Smooth muscle cell of the brain vasculature (primary cell): ENCODE measurements at regions not wholly inside any gene's neighbourhood (a gene's known extent, or its start where the extent isn't known, plus 50 kb on each side); places are given as distances from the start of the nearest gene placed in this dataset.

Experiments
- DNase-seq: peaks from one replicate; pipeline ENCODE4 v3.0.0-alpha.2; 2012; ENCODE audit warnings: low read depth, low spot score

DNA sequence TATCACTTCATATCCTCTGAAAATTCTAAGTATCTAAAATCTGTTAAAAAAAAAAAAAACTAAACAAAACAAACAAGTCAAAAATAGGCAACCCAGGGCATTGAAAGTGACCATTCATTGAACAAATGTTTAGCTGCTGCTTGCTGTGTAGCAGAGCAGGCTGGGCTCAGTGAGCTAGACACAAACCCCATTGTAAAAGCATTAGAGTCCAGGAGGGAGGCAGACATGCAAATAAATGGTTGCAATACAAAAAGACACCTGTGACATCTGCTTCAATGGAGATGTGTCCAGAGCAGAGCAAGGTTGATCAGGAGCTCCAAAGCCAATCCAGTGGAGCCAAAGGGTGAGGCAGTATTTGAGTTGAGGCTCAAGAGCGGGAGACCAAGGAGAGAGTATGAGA is 267.3 kb upstream of the GATB start:
- no peak for DNase-seq

DNA sequence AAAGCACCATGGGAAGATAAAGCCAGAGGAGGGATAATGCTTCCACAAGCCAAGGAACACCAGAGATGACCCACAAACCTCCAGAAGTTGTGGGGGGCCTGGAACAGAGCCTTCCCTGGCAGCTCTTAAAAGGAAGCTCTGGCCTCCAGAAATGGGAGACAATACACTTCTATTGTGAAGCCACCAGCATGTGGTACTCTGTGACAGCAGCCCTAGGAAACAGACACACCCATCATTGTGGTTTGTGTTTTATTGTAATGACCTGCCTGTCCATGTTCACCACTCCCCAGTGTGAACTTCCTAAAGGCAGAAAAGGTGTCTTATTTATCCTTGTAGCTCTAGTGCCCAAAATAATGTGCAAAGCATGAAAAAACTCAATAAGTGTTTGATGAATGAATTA is 264.1 kb upstream of the GATB start:
- DNase-seq = no peak

DNA sequence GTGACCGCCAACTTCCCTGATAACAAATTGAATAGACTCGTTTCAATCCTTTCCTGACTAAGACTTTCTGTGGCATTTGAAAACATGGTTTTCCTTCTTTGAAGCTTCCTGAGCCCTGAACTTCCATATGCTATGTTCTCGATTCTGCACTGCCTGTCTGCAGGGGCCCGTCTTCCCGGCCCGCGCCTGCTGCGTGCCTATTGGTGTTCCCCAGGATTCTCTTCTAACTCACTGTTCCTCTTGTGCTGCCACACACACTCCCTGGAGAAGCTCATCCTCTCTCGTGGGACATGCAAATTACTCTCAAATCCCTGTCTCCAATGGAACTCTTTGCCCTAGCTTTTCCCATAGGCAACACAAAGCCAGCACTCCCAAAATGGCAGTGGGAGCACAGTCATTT is 262.9 kb upstream of the GATB start:
- no peak for DNase-seq

DNA sequence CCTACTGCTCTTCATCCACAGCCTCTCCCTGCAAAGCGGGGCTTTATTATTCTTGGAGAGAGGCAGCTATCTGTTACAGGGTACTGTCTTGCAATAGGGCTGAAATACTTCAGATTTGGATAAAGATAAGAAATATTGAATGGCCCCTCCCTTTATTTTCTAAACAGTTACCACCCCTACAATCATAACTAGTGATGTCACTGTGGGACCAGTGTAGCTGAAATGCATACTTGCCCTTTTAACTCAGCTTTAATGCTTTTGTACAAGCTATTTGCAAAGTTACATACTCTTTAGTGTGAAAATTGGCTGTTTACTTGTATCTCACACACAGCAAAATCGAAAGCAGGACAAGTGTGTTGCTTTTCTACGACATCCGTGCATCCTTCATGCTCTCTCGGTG is 261.7 kb upstream of the GATB start:
- DNase-seq = no peak

DNA sequence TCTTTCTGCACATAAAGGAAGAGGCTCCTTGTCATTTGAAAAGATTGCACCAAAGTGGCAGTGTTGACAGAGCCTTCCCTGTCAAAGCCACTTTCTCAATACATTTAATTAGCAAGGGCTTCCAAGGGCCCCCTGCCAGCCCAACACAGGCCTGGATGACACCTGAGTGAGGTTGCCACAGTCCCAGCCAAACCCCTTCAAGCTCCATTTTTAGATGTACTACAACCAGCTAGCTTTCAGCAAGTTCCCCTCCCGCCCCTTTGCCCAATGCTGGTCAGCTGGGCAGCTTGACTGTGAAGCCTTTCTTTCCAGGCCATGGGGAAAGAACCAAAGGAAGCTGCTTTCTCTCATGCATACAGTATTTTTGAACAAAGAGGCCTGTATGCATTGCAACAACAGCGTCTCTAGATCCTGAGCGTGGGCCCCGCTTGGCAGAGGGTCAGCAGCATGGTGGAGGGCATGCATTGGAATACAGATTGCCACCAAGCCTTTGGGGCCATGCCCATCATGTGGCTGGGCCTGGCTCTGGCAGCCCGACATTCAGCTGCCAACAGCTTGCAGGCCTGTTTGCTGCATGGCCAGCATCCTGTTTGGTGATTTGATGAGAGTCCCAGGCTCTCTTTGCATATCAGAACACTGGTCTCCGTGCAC is 261.1 kb upstream of the GATB start:
- no peak for DNase-seq

DNA sequence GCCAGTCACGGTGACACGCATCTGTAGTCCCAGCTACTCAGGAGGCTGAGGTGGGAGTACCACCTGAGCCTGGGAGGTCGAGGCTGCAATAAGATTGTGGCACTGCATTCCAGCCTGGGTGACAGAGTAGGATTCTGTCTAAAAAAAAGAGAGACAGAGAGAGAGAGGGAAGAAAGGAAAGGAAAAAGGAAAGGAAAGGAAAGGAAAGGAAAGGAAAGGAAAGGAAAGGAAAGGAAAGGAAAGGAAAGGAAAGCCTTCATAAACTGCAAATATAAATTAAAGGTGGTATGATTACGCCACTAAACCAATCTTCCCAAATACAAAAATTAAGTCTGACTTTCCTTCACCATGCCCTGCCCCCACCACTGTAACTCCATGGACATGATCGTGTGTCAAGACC is 259.3 kb upstream of the GATB start:
- no peak for DNase-seq

DNA sequence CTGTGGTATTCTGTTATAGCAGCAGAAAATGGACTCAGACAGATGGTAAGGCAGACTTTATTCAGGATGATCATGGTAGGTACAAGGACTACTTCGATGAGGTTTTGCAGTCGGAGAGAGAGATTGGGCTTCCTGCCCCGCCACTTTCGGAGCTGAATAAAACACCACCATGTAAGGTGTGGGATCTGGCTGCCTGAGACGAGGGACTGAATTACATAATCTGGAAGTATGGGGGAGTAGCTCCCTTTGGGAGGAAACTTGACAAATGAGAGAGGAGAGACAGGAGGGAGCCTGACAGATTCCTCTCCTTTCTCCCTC is 255.5 kb upstream of the GATB start:
- no peak for DNase-seq

DNA sequence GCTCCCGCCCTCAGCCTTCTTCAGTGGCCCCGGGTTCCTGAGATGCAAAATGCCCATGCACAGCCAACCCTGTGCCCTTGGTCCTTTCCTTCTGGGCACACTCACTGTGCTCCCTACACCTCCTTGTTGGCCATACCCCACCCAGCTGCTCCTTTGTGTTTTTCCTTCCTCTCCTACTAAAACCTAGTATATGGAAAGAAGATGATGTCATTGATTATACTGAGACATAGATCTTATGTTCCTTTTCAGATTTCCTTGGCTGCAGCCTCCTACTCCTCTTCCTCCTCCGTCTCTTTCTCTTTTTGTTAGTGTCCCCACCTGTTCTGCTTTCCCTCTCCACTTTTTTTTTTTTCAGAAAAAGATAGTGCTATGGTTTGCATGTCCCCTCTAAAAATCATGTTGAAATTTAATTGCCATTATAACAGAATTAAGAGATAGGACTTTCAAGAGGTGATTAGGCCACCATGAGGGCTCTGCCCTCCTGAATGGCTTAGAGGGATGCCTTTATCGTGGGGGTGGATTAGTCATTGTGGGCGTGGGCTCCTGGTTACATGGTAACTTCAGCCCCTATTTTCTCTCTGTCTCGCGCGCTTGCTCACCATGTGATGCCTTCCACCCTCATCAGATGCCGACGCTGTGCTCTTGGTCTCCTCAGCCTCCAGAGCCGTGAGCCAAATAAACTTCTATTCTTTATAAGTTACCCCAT is 254.9 kb upstream of the GATB start:
- DNase-seq = no peak

DNA sequence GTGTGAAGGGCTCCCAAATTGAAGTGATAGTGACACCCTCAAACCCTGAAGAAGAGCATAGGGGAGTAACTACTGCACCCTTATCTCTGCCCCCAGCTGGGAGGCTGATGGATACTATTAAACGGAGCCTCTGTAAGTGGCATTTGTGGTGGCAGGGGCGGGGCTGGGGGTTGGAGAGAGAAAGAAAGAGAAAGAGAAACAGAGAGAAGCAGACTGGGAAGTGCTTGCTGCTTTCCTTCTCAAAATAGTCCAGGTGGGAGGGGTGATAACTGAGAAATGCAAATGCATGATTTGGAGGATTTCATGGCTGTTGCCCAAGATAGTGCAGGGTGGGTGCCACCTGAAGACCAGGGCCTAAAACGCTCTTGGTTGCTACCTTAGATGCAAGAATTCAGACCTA is 253.5 kb upstream of the GATB start:
- no peak for DNase-seq

DNA sequence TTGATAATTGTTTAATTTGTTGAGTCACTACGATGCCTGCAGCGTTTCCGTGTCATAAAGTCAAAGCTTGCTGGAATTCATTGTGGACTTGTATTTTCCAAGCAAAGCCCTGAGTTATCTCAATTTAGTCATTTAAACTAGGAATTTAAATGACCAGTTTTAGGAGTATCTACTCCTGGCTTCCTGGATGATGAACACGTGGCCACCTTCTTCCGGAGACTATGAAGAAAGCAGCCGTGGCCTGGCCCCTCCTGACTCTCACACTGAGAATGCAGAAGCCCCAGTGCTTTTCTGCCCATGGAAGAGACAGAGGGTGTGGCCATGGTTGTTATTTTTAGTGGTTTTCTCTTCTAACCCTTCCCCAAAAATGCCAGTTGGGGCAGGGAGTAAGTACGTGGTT is 250.7 kb upstream of the GATB start:
- DNase-seq = no peak

DNA sequence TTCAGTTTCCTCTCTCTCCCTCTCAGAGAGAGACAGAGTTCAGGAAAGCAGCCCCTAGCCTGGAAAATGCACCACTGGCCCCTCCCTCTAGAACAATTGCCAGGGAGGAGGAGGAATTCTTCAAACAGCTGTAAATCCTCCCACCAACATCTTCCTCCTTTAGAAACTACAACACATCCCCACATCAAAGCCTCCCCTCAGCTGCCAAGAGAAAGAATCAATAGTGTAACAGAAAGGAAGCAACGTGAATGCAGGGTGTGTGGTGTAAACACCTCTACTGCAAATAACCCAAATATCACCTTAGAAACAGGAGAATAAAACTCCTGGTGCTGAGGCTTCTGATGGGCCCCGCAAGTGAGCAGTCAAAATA is 249.9 kb upstream of the GATB start:
- no peak for DNase-seq

DNA sequence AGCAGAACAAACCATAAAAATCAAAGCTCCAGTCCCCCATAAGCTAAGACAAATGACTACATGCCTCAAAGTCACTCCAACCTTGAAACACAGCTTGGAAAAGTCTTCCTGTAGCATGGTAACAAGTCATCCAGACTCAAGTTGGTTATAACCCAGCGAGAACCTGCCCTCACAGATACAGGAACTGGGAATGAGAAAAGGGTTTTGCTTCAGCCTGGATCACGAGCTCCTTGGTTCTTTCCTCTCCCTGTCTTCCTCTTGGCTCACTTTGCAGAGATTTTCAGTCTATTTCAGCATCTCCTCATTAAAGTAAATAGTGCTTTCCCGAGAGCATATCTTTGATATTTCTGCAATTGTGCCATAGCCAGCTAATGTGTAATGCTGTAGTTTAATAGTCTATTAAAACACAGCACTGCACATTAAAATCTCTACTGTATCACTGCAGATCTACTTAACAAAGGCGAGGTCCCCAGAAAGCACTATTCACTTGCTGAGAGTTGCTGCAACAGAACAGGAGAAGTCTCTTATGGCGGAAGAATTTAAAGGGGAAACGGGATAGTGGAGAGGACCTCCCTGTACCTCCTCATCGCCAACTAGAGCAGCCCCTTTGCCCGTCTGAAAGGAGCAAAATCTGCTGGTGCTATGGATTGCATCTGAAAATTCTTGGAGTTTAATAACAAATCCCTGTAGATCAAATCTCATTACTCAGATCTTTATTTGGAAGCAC is 249.3 kb upstream of the GATB start:
- DNase-seq = no peak

DNA sequence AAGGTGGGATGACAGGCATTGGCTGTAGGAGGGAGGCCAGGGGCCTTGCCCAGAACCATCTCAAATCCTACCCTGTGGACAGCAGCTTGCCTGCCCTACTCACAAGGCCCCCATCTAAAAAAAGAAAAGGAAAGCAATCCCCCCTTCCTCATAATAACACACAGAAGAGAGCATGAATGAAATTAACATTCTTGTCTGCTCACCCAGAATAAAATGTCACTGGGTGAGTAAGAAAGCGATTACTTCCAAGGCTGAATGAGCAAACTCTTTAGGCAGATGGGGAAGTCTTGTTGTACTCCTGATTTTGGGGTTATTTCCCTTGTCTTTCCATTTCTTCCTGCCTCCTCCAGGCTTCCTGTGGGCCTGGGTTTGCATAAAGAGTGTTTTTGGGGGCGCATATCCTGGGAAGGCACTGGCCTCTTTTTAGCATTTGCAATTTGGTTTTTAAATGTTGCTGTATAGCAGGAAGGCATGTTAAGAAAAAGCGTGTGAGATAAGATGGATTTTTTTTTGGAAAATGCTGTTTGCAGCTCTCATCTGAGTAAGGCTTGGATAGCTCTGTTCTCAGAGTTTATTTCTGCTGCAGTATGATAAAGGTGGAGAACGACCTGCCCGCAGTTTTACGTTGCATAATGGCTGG is 248.3 kb upstream of the GATB start:
- no peak for DNase-seq

DNA sequence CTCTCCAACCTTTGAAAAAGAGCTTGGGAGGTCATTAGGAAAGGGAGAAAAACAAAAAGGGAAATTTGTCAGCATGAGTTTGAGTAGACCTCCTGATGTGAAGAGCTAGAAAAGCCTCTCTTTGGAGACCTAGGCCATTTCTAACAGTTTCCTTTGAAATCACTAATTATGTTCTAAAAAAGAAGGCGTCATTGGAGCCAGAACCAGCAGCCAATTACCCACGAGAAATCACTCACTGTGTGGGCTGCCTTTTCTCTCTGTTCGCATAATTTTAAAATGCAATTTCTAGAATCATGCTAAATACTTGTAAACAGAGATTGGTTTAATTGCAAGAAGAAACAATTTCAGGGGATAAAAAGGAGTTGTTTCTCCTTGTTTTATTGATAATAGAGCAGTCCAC is 246.3 kb upstream of the GATB start:
- DNase-seq = no peak

DNA sequence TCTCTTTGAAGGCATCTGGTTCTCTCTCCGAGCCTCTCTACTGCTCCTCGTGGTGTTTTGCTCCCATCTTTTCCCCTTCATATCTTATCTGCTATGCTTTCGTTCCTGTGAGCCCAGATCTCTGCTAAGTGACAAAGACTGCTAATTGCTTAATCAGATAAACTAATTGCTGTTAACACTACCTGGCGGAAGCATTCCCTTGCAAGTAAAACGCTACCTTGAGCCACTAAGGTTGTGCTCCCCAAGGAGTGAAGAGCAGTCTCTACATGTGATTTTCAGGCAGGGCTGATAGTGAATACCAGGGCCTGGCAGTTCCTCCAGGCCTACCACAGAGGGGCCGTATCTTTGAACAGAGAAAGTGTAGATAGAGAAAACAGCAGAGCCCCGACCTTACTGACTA is 244.0 kb upstream of the GATB start:
- DNase-seq = no peak

DNA sequence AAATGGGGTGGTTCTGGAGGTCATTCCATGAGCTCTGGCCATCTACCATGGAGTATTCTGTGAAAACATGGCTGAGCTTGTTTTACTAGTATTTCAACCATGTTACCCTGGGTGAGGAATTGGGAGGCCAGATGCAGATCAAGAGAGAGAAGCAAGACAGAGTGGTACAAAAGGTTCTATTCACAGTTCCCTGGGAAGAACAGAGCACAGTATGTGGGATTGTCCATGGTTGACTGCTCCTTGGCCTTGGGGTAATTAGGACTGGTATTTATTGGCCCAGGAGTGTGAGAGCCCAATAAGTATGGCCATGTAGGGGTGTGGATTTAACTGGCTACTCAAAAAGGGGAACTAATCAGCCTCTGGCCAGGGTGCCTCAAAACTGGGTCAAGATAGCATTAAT is 239.7 kb upstream of the GATB start:
- DNase-seq = no peak

DNA sequence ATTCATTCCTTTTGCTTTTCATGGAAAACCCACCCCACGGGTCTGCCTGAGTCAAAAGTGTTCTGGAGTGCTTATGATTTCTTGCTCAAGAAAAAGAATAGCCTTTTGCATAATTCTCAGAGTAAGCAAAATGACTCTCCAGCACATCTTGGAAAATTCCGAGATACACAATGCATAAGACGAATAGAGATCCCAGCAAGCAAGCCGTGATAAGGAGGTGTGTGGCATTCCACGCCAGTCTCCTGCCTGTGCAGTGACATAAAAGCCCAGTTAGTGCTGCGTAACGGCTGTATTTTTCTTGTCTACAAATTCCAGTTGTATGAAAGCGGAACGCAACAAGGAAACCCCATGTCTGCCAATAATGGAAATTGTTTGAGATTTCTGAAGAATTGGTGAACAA is 237.9 kb upstream of the GATB start:
- no peak for DNase-seq

DNA sequence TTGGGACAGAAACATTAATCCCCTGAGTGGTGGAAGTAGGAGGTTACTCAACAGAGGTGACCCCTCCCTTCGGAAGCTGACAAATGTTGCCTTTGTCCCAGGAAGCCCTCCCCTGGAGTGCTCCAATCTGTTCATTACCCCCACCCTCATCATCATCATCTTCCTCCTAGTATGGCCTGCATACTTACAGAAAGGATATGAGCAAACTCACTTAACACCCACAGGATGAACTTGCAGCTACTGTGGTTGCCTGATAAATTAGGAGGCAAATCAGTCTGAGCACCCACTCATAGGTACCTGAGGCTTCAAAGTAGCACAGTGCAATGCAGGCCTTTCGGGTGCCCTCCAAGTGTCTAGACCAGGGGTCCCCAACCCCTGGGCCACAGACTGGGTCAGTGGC is 236.7 kb upstream of the GATB start:
- no peak for DNase-seq

DNA sequence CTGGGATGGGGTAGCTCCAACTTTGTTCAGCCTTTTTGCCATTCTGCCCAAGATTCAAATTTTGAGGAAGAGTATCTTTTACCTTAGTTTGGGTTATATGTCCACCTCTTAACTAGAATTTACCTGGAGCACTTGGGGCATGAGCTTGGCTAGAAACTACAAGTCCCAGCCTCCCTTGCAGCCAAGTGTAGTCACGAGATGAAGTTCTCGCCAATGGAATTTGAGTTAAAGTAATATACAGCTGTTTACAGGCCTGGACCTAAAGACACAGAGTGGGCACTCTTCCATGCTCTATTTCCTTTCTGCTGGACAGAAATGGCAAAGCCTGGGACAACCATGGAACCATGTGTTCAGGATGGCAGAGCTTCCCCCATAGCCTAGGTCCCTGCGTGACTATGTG is 233.6 kb upstream of the GATB start:
- DNase-seq = no peak

DNA sequence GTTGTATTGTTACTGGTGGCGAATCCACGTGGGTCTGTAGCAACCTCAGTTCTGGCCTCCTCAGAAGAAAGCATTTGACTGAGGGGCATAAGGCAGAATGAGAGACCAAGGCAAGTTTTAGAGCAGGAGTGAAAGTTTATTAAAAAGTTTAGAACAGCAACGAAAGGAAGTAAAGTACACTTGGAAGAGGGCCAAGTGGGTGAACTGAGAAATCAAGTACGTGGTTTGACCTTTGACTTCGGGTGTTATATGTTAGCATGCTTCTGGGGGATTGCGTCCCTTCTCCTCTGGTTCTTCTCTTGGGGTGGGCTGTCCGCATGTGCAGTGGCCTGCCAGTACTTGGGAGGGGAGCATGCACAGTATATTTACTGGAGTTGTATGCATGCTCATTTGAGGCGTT is 232.7 kb upstream of the GATB start:
- no peak for DNase-seq

DNA sequence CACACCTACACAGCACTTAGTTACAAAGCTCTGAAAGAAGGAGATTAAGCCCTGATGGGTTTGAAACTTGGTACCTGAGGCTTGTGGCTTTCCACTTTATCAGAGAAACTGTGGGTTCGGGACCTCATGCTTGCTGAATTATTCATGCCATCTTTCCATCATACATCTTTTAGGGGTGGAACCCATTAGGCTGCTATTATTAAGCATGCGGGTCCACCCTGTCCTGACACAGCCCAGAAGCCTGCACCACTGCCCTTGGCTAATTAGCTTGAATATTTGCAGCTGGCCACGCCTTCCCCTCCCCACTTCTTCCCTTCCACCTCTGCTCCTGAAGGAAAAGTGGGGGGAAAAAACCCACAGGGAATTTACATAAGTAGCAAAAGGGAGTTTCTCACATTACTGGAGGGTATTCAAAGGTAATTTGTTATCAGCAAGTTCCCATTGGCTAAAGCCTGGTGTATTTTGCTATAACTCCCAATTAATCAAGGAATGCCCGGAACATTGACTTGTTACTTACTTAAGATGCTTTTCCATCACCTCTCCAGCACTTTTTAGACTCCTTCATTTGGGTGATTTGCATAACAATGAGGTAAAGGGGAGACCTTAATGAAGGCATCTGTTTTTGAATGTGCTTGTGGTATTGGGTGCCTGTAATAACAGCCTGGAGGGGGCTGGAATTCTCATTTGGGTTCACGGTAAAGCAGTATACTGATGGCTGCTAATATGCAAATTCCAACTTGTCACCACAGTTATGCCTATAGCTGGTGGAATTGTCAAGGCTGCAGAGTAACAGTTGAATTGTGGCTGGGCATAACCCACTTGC is 231.7 kb upstream of the GATB start:
- DNase-seq = no peak

DNA sequence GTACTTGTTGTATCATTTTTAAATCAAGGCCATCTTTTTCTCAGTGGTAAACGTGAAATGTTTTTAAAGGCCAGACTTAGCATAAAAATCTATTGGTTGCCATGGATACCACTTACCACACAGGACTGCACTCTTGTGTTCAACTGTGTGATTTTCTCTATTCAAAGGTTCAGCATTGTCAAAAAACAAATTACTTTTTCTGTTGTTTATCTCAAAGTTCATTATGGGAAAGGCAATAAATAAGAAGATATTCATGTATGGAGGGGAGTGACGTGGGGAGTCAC is 231.0 kb upstream of the GATB start:
- DNase-seq = no peak
